ENCODE measurements at regions not wholly inside any gene's neighbourhood (a gene's known extent, or its start where the extent isn't known, plus 50 kb on each side); places are given as distances from the start of the nearest gene placed in this dataset.

DNA sequence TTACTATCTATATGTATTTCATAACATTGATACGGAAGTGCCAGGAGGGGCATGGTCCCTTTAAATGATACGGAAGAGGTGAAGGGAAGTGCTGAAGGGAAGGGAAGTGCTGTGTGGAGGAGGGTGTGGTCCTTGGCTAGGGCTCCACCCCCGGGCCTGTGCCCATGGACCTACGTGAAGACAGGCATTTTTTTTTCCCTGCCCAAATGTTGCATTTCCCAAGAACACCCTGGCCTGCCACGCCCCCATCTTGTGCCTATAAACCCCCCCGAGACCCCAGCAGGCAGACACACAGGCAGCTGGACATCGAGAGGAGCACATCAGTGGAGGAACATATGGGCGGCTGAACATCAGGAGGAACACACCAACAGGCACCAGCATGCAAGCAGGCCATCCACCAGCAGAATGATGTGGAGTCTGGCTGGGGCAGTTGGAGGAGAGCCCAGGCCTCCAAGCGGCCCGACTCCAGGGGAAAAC, 134.1 kb downstream of the SLC41A2 start:
- no peaks in the 10 kb centered on the region for H3K36me3 ChIP-seq (ENCODE audit: control insufficient read depth in 2 of 2, insufficient read depth in 2 of 2, low read length in 1 of 2)
- H3K4me3 ChIP-seq (ENCODE audit: low read length in 2 of 2), result no peak overlapping the region
- H3K4me1 ChIP-seq (ENCODE audit: control insufficient read depth in 2 of 2, insufficient read depth in 2 of 2, low read length in 2 of 2), result no peaks in the 10 kb centered on the region
- H3K27me3 ChIP-seq (ENCODE audit: control insufficient read depth in 2 of 2, insufficient read depth in 1 of 2, low read length in 1 of 2), result no peaks in the 10 kb centered on the region
- no peak overlapping the region for H3K27ac ChIP-seq (ENCODE audit: low read depth in 1 of 2, low read length in 1 of 2)
- no peak for DNase-seq (ENCODE audit: low read depth in 6 of 9, low spot score in 9 of 9)
- peaks cover 2 to 20% of the 10 kb centered on the region in 2 donors for H3K9me3 ChIP-seq (ENCODE audit: control insufficient read depth in 2 of 2, insufficient read depth in 1 of 2, low read length in 1 of 2)
- 95% methylated on average over 10 of the region's 10 CpGs for WGBS

DNA sequence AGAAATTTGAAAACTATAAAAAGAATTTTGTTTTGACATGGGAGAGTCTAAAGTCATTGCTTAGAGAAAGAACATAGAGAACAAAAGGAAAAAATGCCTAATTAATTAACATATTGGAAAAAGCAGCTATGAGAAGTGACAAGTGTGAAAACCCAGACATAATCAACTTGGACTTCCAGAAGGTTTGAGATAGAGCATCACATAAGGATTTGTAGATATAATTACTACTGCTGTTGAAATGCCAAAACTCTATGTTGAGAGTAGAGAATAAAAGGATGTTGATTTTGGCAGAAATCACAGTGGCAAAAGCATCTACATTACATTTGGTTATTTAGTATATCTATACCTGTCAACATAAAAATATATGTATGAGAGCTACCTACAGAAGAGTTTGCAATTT, 135.1 kb downstream of the SLC41A2 start:
- Histone ChIP-seq H3K4me1 (ENCODE audit: control insufficient read depth in 2 of 2, insufficient read depth in 2 of 2, low read length in 2 of 2) (no peaks in the 10 kb centered on the region), H3K36me3 (ENCODE audit: control insufficient read depth in 2 of 2, insufficient read depth in 2 of 2, low read length in 1 of 2) (no peaks in the 10 kb centered on the region), H3K27ac (ENCODE audit: low read depth in 1 of 2, low read length in 1 of 2) (no peak overlapping the region), H3K27me3 (ENCODE audit: control insufficient read depth in 2 of 2, insufficient read depth in 1 of 2, low read length in 1 of 2) (no peaks in the 10 kb centered on the region), H3K9me3 (ENCODE audit: control insufficient read depth in 2 of 2, insufficient read depth in 1 of 2, low read length in 1 of 2) (peaks cover 2 to 20% of the 10 kb centered on the region in 2 donors), H3K4me3 (ENCODE audit: low read length in 2 of 2) (no peak overlapping the region)
- DNase-seq (ENCODE audit: low read depth in 6 of 9, low spot score in 9 of 9), result no peak

DNA sequence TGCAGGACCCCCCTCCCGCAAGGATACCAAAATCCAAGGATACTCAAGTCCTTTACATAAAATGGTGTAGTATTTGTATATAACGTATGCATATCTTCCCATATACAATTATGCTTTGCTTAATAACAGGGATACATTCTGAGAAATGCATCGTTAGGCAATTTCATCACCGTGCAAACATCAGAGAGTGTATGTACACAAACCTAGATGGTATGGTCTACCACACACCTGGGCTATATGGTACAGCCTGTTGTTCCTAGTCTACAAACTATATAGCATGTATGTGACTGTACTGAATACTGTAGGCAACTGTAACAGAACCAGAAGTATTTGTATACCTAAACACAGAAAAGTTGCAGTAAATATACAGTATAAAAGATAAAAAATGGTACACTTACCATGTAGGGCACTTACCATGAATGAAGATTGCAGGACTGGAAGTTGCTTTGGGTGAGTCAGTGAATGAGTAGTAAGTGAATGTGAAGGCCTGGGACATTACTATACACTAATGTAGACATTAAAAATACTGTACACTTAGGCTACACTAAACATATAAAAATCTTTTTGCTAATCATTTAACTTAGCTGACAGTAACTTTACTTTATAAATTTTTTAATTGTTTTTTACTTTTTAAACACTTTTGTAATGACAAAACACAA, 141.1 kb downstream of the SLC41A2 start:
- no peaks in the 10 kb centered on the region for H3K27me3 ChIP-seq (ENCODE audit: control insufficient read depth in 2 of 2, insufficient read depth in 1 of 2, low read length in 1 of 2)
- H3K9me3 ChIP-seq (ENCODE audit: control insufficient read depth in 2 of 2, insufficient read depth in 1 of 2, low read length in 1 of 2), result no peaks in the 10 kb centered on the region
- WGBS, result 84% methylated on average over 4 of the region's 4 CpGs
- DNase-seq (ENCODE audit: low read depth in 6 of 9, low spot score in 9 of 9), result no peak
- no peak overlapping the region for H3K4me3 ChIP-seq (ENCODE audit: low read length in 2 of 2)
- H3K36me3 ChIP-seq (ENCODE audit: control insufficient read depth in 2 of 2, insufficient read depth in 2 of 2, low read length in 1 of 2), result no peaks in the 10 kb centered on the region
- H3K27ac ChIP-seq (ENCODE audit: low read depth in 1 of 2, low read length in 1 of 2), result no peak overlapping the region
- no peaks in the 10 kb centered on the region for H3K4me1 ChIP-seq (ENCODE audit: control insufficient read depth in 2 of 2, insufficient read depth in 2 of 2, low read length in 2 of 2)

DNA sequence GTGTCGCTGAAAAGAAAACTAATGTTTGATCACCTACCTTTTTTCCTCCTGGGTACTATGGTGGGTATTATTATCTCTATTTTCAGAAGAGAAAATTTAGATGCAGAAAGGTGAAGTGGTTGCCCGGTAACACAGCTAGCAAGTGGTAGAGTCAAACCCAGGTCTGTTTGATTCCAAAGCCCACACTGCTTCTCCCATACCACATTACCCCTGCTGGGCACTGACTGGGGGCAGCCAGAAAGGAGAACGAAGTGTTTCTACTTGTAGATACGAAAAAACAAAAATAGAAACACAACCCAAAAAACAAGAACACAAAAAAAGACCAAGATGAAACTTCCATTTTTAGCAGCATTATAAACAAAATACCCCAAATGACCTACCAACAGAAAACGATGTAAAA, 142.2 kb downstream of the SLC41A2 start:
- no peak overlapping the region for H3K27ac ChIP-seq (ENCODE audit: low read depth in 1 of 2, low read length in 1 of 2)
- 95% methylated on average over 5 of the region's 5 CpGs for WGBS
- DNase-seq (ENCODE audit: low read depth in 6 of 9, low spot score in 9 of 9), result no peak
- H3K9me3 ChIP-seq (ENCODE audit: control insufficient read depth in 2 of 2, insufficient read depth in 1 of 2, low read length in 1 of 2), result no peaks in the 10 kb centered on the region
- H3K4me3 ChIP-seq (ENCODE audit: low read length in 2 of 2), result no peak overlapping the region
- H3K36me3 ChIP-seq (ENCODE audit: control insufficient read depth in 2 of 2, insufficient read depth in 2 of 2, low read length in 1 of 2), result no peaks in the 10 kb centered on the region
- H3K27me3 ChIP-seq (ENCODE audit: control insufficient read depth in 2 of 2, insufficient read depth in 1 of 2, low read length in 1 of 2), result no peaks in the 10 kb centered on the region
- H3K4me1 ChIP-seq (ENCODE audit: control insufficient read depth in 2 of 2, insufficient read depth in 2 of 2, low read length in 2 of 2), result no peaks in the 10 kb centered on the region

DNA sequence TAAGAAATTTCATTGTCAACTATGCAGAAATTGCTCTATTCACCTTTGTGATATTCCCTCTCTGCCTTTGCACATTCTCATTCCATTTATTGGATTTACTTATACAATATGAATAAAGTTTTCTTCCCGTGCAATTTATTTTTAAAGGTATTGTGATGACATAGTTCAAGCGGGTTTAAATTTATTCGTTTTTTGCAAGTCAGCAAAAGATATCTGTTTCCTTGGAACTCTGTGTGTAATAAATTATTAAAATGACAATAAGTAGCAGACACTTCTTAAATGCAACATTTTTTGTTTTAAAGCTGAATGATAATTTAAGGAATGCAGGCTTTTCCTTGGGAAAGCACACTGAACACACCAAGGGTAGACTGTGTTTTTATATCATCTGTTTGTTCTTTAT, 143.1 kb downstream of the SLC41A2 start:
- DNase-seq (ENCODE audit: low read depth in 6 of 9, low spot score in 9 of 9), result no peak
- H3K36me3 ChIP-seq (ENCODE audit: control insufficient read depth in 2 of 2, insufficient read depth in 2 of 2, low read length in 1 of 2), result no peaks in the 10 kb centered on the region
- H3K27me3 ChIP-seq (ENCODE audit: control insufficient read depth in 2 of 2, insufficient read depth in 1 of 2, low read length in 1 of 2), result no peaks in the 10 kb centered on the region
- H3K4me1 ChIP-seq (ENCODE audit: control insufficient read depth in 2 of 2, insufficient read depth in 2 of 2, low read length in 2 of 2), result no peaks in the 10 kb centered on the region
- WGBS, result 65% methylated on average over 3 of the region's 3 CpGs
- no peaks in the 10 kb centered on the region for H3K9me3 ChIP-seq (ENCODE audit: control insufficient read depth in 2 of 2, insufficient read depth in 1 of 2, low read length in 1 of 2)
- no peak overlapping the region for H3K4me3 ChIP-seq (ENCODE audit: low read length in 2 of 2)
- no peak overlapping the region for H3K27ac ChIP-seq (ENCODE audit: low read depth in 1 of 2, low read length in 1 of 2)

All from thymus (tissue), 11 donors.